ENCODE measurements at regions not wholly inside any gene's neighbourhood (a gene's known extent, or its start where the extent isn't known, plus 50 kb on each side); places are given as distances from the start of the nearest gene placed in this dataset.

DNA sequence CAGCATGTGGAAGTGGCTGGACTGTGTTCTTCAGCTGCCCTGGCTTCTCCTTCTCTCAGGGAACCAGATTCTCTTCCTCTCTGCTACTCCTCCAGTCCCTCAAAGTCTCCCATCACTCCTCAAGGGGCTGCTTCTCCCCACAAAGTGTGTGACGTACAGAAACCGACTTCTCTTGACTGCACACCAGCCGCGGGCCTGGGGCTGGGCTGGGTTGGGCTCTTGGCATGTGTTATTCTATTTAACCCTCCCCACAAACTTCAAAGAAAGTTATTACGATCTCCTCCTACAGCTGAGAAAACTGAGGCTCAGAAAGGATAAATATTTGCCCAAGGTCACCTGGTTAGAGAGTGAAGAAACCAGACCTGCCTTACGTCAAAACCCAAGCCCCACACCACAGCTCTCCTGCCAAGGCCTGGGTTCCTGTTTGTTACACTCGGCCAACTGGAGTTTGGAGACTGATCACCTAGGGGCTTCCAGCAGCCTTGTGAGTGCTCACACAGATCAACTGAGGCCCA, 269.0 kb downstream of the TFCP2L1 start:
- TF ChIP-seq MYC (CRISPR knock-in tag; IDR thresholded peaks at IDR 0.05; ENCODE audit: borderline replicate concordance) (no peak), TCF7 (IDR thresholded peaks at IDR 0.05; ENCODE audit: low read depth) (peak; percentile 24; the same call in 1 of the 2 replicates), ZNF160 (CRISPR knock-in tag; IDR thresholded peaks at IDR 0.05) (no peak), TFAP4 (IDR thresholded peaks at IDR 0.05; ENCODE audit: borderline replicate concordance, low read depth) (peak; percentile 56; the same call in 1 of the 2 replicates)
- Histone ChIP-seq H3K9ac (ENCODE audit: insufficient read depth, low read depth, low read length) (no peak overlapping the region), H4K20me1 (ENCODE audit: insufficient read depth, low read length) (no peaks in the 10 kb centered on the region), H3K27ac (ENCODE audit: extremely low read length, insufficient read depth, low read length) (no peak overlapping the region), H3K4me3 (replicated peaks in 1 of 3; ENCODE audit: insufficient read depth in 1 of 3, low read depth in 2 of 3, low read length in 3 of 3) (no peak overlapping the region), H3K4me2 (ENCODE audit: low read depth, low read length) (peak overlapping the region; percentile 6; the same call in 1 of the 2 replicates), H3K9me3 (ENCODE audit: low read length) (no peaks in the 10 kb centered on the region), H3K4me1 (ENCODE audit: insufficient read depth, low read length) (peaks cover 9% of the 10 kb centered on the region), H3K27me3 (ENCODE audit: control insufficient read depth in 1 of 2, insufficient read depth in 2 of 2, low read length in 2 of 2) (peaks cover 3 to 13% of the 10 kb centered on the region in 2 experiments; a peak in 3 of 5 replicates), H3K36me3 (replicated peaks in 1 of 2; ENCODE audit: control insufficient read depth in 1 of 2, insufficient read depth in 2 of 2, low read length in 2 of 2) (no peaks in the 10 kb centered on the region), H2AFZ (ENCODE audit: low read length) (no peak overlapping the region), H3K79me2 (ENCODE audit: insufficient read depth, low read length) (no peaks in the 10 kb centered on the region)
- FAIRE-seq (no peak), DNase-seq (ENCODE audit: low spot score) (peak; percentile 35), ATAC-seq (no peak; the same call in 2 of the 3 replicates)
- no TSS peak for BruUV-seq (replicated peaks)
- ChIA-PET CTCF (ENCODE audit: low intra/inter-chr PET ratio, low total read pairs) (no interaction called here), POLR2A (no interaction called here)
- intact Hi-C loops (cut with micrococcal nuclease; ENCODE audit: unreplicated experiment) (no loop called here), in situ Hi-C loops (cut with HindIII; ENCODE audit: extremely low pct_ligation_motif_present, low pct_unique_long_range_greater_than_20kb) (no loop called here)
- WGBS (ENCODE audit: low lambda C conversion rate), result 3% methylated on average over 7 of the region's 7 CpGs

DNA sequence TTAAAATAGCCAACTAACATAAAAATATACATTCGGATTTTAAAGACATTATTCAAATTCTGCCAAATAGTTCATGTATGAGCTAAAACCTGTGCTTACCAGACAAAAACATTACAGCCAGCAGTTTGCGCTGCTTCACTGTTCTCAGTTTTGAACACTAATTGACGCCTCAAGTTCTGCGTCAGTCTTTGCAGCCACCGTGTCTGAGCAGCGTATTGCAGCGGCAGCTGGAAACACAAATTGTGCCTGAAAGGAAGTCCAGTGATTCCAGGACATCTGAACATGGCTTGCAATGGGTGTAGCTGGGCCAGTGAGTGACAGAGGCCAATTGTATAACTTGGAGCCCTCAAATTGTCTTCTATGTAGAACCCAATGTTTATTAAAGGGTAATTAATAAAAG, 267.6 kb downstream of the TFCP2L1 start:
- DNase-seq (ENCODE audit: low spot score), result no peak
- Histone ChIP-seq H3K9me3 (ENCODE audit: low read length) (no peaks in the 10 kb centered on the region), H3K4me1 (ENCODE audit: insufficient read depth, low read length) (peaks cover 9% of the 10 kb centered on the region), H3K27ac (ENCODE audit: extremely low read length, insufficient read depth, low read length) (no peak overlapping the region), H4K20me1 (ENCODE audit: insufficient read depth, low read length) (no peaks in the 10 kb centered on the region), H3K4me2 (ENCODE audit: low read depth, low read length) (no peak overlapping the region), H3K36me3 (replicated peaks in 1 of 2; ENCODE audit: control insufficient read depth in 1 of 2, insufficient read depth in 2 of 2, low read length in 2 of 2) (no peaks in the 10 kb centered on the region), H3K27me3 (ENCODE audit: control insufficient read depth in 1 of 2, insufficient read depth in 2 of 2, low read length in 2 of 2) (peaks cover 3 to 19% of the 10 kb centered on the region in 2 experiments; a peak in 3 of 5 replicates), H3K4me3 (replicated peaks in 1 of 3; ENCODE audit: insufficient read depth in 1 of 3, low read depth in 2 of 3, low read length in 3 of 3) (no peak overlapping the region), H3K79me2 (ENCODE audit: insufficient read depth, low read length) (no peaks in the 10 kb centered on the region), H3K9ac (ENCODE audit: insufficient read depth, low read depth, low read length) (no peak overlapping the region), H2AFZ (ENCODE audit: low read length) (no peak overlapping the region)
- TF ChIP-seq SIX4 (CRISPR knock-in tag; IDR thresholded peaks at IDR 0.05) (no peak), ZSCAN22 (CRISPR knock-in tag; IDR thresholded peaks at IDR 0.05) (no peak), JARID2 (CRISPR knock-in tag; IDR thresholded peaks at IDR 0.05; ENCODE audit: insufficient replicate concordance) (no peak), ZNF513 (CRISPR knock-in tag; conservative IDR thresholded peaks at IDR 0.05) (no peak)
- TF ChIP-seq, protein P1, sequence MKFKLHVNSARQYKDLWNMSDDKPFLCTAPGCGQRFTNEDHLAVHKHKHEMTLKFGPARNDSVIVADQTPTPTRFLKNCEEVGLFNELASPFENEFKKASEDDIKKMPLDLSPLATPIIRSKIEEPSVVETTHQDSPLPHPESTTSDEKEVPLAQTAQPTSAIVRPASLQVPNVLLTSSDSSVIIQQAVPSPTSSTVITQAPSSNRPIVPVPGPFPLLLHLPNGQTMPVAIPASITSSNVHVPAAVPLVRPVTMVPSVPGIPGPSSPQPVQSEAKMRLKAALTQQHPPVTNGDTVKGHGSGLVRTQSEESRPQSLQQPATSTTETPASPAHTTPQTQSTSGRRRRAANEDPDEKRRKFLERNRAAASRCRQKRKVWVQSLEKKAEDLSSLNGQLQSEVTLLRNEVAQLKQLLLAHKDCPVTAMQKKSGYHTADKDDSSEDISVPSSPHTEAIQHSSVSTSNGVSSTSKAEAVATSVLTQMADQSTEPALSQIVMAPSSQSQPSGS (CRISPR knock-in tag; IDR thresholded peaks at IDR 0.05), result no peak
- TF ChIP-seq, protein P2, sequence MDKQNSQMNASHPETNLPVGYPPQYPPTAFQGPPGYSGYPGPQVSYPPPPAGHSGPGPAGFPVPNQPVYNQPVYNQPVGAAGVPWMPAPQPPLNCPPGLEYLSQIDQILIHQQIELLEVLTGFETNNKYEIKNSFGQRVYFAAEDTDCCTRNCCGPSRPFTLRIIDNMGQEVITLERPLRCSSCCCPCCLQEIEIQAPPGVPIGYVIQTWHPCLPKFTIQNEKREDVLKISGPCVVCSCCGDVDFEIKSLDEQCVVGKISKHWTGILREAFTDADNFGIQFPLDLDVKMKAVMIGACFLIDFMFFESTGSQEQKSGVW (CRISPR knock-in tag; IDR thresholded peaks at IDR 0.05; ENCODE audit: borderline replicate concordance), result no peak
- no TSS peak for BruUV-seq (replicated peaks)
- CTCF ChIA-PET (ENCODE audit: low intra/inter-chr PET ratio, low total read pairs), result no interaction called here
- intact Hi-C loops (cut with micrococcal nuclease; ENCODE audit: unreplicated experiment) (no loop called here), in situ Hi-C loops (cut with HindIII; ENCODE audit: extremely low pct_ligation_motif_present, low pct_unique_long_range_greater_than_20kb) (no loop called here)
- ATAC-seq, result no peak
- WGBS (ENCODE audit: low lambda C conversion rate), result 61% methylated on average over 7 of the region's 7 CpGs
- no peak for FAIRE-seq
- POLR2A ChIA-PET, result no interaction called here

Data from HepG2 (cell line).